ENCODE measurements at regions not wholly inside any gene's neighbourhood (a gene's known extent, or its start where the extent isn't known, plus 50 kb on each side); places are given as distances from the start of the nearest gene placed in this dataset.
"Not testable (repeated sequence)": the region's sequence is repeated elsewhere in the genome, so short reads cannot be mapped to it uniquely, and the experiment has no call there.

- POLR2A ChIA-PET (ENCODE audit: unreplicated experiment); H3K27me3 ChIP-seq (ENCODE audit: control insufficient read depth, insufficient read depth, low read length): not testable (repeated sequence)
Measured at GRCh38 chr18:47637551-47637950, 292.9 kb downstream of the SMAD2 start.

More at GRCh38 chr18:47637551-47637950, 292.9 kb downstream of the SMAD2 start:
- H4K91ac ChIP-seq (ENCODE audit: insufficient read depth, low read depth, low read length); H4K8ac ChIP-seq (ENCODE audit: low read depth in 2 of 2, low read length in 2 of 2); H2BK20ac ChIP-seq (ENCODE audit: low read depth, low read length); H3K18ac ChIP-seq (ENCODE audit: low read depth, low read length); H3K9me3 ChIP-seq (ENCODE audit: control insufficient read depth, insufficient read depth, low read length); H3K36me3 ChIP-seq (ENCODE audit: control insufficient read depth, insufficient read depth, low read length); H3K79me1 ChIP-seq (ENCODE audit: low read depth in 1 of 2, low read length in 2 of 2); H3K23ac ChIP-seq (ENCODE audit: low read depth, low read length); H3K4me2 ChIP-seq (ENCODE audit: low read depth, low read length); BruUV-seq (replicated peaks); H2BK120ac ChIP-seq (ENCODE audit: low read depth, low read length); H3K27ac ChIP-seq (ENCODE audit: insufficient read depth, low read length); H4K20me1 ChIP-seq (ENCODE audit: insufficient read depth, low read length); dilution Hi-C loops (cut with HindIII; ENCODE audit: low sequenced_read_pairs, unreplicated experiment); H3K9ac ChIP-seq (ENCODE audit: low read depth, low read length); H3K14ac ChIP-seq (replicated peaks; ENCODE audit: low read depth, low read length); intact Hi-C loops (cut with micrococcal nuclease); H4K5ac ChIP-seq (ENCODE audit: low read depth, low read length); H2AK9ac ChIP-seq (replicated peaks; ENCODE audit: low read depth, low read length, poor library complexity); H2BK15ac ChIP-seq (ENCODE audit: low read depth, low read length); H2BK5ac ChIP-seq (ENCODE audit: low read depth, low read length, poor library complexity, severe bottlenecking); H3K4ac ChIP-seq (ENCODE audit: low read depth, low read length); H3K4me3 ChIP-seq (ENCODE audit: insufficient read depth, low read depth, low read length); H3K56ac ChIP-seq (ENCODE audit: extremely low read depth, insufficient read depth, low read length); DNase-seq; H3K4me1 ChIP-seq (ENCODE audit: control insufficient read depth, insufficient read depth, low read length); H2AFZ ChIP-seq (replicated peaks; ENCODE audit: low read length, poor library complexity); ATAC-seq (ENCODE audit: low read depth); H3K9me1 ChIP-seq (ENCODE audit: insufficient read depth, low read length); CTCF ChIA-PET; H2AK5ac ChIP-seq (ENCODE audit: low read depth, low read length); in situ Hi-C loops (cut with MboI; ENCODE audit: low sequenced_read_pairs): not testable (repeated sequence)
- WGBS, 2 experiments (ENCODE audit: extremely low coverage in 2 of 2, insufficient read length in 1 of 2) = no CpG with 5 or more reads among the region's 10 CpGs
